ENCODE measurements at regions not wholly inside any gene's neighbourhood (a gene's known extent, or its start where the extent isn't known, plus 50 kb on each side); places are given as distances from the start of the nearest gene placed in this dataset.

GRCh38 chr1:187336441-187337168 lies 507.9 kb downstream of the PLA2G4A start:
- peak; percentile 4 for DNase-seq

DNA sequence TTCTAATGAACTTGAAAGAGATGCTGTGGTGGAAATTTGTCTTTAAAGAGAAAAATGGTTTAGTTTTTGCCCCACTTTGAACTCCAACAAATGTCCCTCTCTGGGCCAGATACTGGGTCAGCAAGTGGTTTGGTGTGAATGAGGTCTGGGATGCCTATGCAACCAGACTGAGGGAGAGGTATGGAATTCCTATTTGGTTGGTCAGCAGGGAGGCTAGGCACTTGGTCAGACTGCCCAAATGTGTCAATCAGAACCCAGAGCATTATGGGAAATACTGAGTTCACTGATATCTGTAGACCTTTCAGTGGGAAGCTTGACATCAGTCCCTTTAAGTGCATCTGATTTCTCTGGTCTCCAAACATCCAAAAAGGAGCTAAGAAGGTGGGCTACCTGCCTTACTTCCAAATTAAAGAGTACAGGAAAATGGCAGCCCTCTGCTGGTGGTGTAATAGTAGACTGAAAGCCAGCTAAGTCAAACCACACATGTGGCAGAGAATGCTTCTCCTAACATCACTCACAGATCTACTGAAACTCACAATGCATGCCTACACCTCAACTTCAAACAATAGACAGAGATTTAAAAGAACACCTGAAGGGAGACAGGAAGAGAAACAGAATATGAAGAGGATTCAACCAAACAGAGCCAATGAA lies 510.1 kb downstream of the PLA2G4A start:
- DNase-seq: no peak

GRCh38 chr1:187342495-187342894 lies 513.7 kb downstream of the PLA2G4A start:
- DNase-seq: no peak

GRCh38 chr1:187374082-187374481 lies 545.3 kb downstream of the PLA2G4A start:
- DNase-seq: no peak

DNA sequence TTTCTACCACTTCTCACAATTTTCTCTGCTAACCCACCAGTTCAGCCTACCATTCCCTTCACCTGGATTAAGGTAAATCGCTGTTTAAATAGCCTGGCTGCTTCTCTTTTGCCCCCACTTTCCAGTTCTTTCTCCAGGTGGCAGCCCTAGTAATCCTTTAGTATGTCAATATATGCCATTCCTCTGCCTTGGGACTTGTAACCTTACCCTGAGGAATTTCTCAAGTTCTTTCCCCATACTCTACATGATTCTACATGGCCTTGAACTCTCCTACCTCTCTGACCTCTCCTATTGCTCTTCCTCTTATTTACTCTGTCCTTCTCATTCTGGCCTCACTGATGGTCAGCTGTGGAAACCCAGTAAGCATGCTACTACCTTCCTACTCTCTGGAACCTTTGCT lies 546.0 kb downstream of the PLA2G4A start:
- no peak for DNase-seq

GRCh38 chr1:187383366-187383765 lies 554.6 kb downstream of the PLA2G4A start:
- DNase-seq: no peak

DNA sequence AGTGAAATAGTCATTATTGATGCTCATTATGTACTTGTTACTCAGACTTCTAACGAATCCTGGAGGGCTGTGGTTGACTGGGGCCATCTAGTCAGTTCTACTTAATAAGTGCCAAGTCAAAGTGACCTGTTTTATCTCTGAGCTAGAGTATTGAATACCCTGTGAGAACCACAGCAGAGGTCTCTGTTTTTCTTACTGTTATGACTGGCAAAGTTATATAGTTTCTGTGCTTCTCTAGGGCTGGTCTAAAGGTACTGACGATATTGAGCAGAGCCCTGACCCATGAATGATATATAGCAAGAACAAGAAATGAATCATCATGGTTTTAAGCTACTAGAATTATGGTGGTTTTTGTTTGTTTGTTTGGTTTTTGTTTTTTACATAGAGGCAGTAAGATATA lies 555.8 kb downstream of the PLA2G4A start:
- no peak for DNase-seq

GRCh38 chr1:187390215-187390818 lies 561.6 kb downstream of the PLA2G4A start:
- DNase-seq: no peak

GRCh38 chr1:187396226-187396625 lies 567.5 kb downstream of the PLA2G4A start:
- no peak for DNase-seq

- no peak for DNase-seq
These were observed 568.4 kb downstream of the PLA2G4A start for GRCh38 chr1:187396929-187397796.

- no peak for DNase-seq
These were observed 579.7 kb downstream of the PLA2G4A start for GRCh38 chr1:187408212-187409004.

- DNase-seq: no peak
These were observed 580.6 kb downstream of the PLA2G4A start for GRCh38 chr1:187409341-187409740.

- no peak for DNase-seq
These were observed 582.4 kb downstream of the PLA2G4A start for GRCh38 chr1:187411118-187411517.

DNA sequence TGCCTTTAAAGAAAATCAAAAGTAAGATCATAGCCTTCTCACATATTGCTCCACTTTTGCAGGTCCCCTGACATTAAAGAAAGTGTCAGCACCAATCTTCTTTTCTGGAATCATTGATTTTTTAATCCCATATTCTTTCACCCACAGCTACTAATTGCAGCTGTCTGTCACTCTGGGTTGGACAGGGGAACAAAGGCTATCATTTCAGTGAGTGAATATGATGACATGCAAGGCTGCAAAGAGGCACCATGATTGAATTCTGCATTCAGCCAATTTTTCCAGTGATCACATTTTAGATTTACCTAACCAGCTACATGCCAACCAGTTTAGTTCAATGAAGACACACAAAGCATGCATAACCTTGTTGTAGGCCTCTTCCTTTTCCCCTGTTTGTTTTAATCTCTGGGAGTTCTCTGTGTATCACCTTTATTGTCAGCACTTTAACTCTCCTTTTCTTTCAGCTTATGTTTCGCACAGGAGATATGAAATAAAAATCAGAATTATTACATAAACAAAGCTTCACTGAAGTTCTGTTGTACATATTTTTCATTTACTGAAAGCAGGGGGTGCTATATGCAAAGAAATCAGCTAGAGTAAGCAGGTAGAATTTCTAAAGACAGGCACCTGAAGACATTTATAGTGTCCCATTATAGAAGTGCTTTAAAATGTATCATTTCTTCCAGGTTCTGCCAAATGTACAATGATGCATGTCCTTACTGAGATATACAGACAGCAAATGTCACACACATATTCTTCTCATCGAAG lies 584.8 kb downstream of the PLA2G4A start:
- peak; percentile 14 for DNase-seq

GRCh38 chr1:187415065-187415464 lies 586.3 kb downstream of the PLA2G4A start:
- no peak for DNase-seq

DNA sequence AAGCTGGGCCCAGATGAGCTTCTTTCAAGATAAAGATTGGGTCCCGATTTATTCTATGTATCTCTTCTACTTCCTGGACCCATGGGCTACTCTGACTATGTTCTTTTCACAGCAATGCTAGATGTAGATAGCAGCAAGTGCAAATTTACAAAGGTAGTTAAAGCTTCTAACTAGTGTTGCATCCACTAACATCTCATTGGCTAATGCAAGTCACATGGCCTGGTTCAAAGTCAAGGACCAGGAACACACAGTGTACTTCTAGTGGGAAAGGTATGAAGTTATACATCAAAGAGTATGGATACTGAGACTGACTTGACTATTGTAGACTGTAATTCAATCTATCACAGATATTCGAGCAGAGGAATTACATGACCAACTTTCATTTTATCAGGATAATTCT lies 588.8 kb downstream of the PLA2G4A start:
- no peak for DNase-seq

DNA sequence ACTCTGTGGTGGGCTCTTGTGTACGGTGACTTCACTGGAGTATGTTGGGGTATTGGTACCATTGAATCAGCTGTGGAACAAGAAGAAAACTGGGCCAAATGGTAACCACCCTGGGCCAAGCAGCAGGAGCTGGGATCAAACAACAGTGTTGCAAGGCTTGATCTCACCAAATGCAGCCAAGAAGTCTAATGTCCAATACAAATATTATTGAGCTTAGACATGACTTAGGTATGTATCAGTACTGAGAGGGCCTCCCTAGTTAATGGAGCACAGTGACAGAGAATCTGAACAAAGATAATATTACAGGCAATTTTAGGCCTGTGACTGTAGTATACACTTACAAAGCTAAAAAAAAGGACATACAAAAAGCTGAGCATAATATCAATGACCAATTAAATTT lies 604.8 kb downstream of the PLA2G4A start:
- no peak for DNase-seq

GRCh38 chr1:187442603-187443002 lies 613.9 kb downstream of the PLA2G4A start:
- DNase-seq: no peak

- DNase-seq: no peak
These were observed 615.2 kb downstream of the PLA2G4A start for GRCh38 chr1:187443939-187444338.

DNA sequence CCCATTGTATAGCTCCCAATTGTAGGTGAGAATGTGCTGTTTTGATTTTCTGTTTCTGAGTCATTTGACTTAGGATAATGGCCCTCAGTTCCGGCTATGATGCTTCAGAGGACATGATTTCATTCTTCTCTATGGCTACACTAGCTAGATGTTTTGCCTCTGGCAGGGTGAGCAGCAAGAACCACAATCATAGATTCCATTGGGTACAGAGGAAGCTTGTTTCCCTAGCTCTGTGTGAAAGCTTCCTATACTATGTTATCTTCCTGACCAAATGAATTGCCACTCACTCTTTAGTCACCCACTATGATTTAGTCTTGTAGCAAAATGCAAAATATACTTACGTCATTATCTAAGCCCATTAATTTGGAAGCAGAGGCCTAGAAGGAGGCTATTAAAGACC lies 616.3 kb downstream of the PLA2G4A start:
- no peak for DNase-seq

GRCh38 chr1:187451238-187451637 lies 622.5 kb downstream of the PLA2G4A start:
- DNase-seq: no peak

DNA sequence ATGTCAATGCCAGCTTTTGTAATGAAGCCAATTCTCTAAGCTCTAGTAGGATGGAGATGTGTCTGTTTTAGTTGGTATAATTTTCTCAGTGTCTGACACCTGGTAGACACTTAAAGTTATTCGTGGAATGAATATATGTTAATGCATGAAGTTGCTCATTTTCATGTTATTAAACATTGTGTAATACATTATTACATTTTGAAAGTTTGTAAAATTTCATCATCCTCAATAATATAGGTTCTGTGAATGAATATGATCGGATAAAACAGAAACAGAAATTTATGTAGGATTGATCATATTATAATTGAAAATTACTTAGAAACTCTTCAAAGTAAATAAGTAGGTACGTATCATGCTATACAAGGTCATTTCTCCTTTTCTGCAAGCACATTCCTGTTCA lies 625.3 kb downstream of the PLA2G4A start:
- DNase-seq: no peak
